HL-60/S4 treated with phorbol 12-myristate 13-acetate at 8.2 ng/mL for 4 days and 3 days (cell line): ENCODE measurements at regions not wholly inside any gene's neighbourhood (a gene's known extent, or its start where the extent isn't known, plus 50 kb on each side); places are given as distances from the start of the nearest gene placed in this dataset.

Experiments
- in situ Hi-C: fragments of 300-500 bp; cut with MboI; formaldehyde crosslinking; loops from 2 replicates; pipeline ENCODE4 v1.15.0; 2022; ENCODE audit warnings: low sequenced_read_pairs

- in situ Hi-C loops, result no loop called here
Observed at GRCh38 chr10:78292250-78292981, 258.8 kb downstream of the RPS24 start.

GRCh38 chr10:78292982-78293865 is 259.6 kb downstream of the RPS24 start:
- in situ Hi-C loops, result no loop called here

GRCh38 chr10:78295242-78295641 is 261.6 kb downstream of the RPS24 start:
- in situ Hi-C loops, result no loop called here

DNA sequence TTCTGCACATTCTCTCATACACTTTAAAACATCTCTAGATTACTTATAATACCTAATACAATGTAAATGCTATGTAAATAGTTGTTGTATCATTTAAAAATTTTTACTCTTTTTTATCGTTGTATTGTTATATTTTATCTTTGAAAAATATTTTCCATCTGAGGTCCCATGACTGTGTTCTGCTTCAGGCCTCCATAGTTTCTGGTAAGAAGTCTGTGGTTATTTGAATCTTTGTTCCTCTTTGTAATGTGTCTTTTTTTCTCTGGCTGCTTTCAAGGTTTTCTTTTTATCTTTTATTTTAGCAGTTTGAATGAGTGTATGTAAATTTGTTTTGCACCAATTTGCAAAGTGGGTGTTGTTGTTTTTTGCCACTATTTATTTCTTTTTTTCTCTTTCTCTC is 263.1 kb downstream of the RPS24 start:
- in situ Hi-C loops, result no loop called here

- in situ Hi-C loops, result no loop called here
Observed at GRCh38 chr10:78297997-78298396, 264.3 kb downstream of the RPS24 start.

GRCh38 chr10:78298835-78299234 is 265.2 kb downstream of the RPS24 start:
- in situ Hi-C loops, result no loop called here

DNA sequence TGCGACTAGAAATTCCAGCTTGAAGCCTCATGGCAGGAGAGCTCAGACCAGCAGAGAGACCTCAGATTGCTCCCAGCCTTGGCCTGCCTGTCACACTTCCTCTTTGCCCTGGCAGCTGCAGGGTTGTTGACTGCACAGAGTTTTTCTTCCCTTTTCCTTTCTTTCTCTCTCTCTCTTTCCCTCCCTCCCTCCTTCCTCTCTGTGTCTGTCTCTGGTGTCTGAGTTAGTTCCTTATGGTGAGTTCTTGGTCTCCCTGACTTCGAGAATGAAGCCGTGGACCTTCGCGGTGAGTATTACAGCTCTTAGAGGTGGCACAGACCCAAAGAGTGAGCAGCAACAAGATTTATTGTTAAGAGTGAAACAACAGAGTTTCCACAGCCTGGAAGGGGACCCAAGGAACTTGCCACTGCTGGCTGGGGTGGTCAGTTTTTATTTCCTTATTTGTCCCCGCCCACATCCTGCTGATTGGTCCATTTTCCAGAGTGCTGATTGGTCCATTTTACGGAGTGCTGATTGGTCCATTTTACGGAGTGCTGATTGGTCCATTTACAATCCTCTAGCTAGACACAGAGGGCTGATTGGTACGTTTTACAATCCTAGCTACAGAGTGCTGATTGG is 266.3 kb downstream of the RPS24 start:
- in situ Hi-C loops, result no loop called here

DNA sequence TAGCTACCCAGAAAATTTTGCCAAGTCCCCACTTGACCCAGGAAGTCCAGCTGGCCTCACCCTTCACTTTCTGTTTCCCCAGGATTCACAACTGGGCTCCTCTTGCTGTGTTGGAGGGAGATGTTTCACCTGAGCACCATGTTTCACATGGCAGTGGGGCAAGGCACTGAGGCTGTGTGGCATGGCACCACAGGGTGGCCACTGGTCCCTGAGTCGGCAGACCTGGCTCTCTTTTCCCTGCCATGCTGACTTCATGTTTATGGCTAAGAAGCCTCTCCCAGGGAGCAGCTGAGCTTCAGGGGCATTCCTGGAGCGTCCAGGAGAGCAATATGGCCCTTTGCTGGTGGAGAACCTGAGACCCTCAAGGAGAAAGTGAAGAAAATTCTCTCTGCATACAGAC is 266.9 kb downstream of the RPS24 start:
- in situ Hi-C loops, result no loop called here

DNA sequence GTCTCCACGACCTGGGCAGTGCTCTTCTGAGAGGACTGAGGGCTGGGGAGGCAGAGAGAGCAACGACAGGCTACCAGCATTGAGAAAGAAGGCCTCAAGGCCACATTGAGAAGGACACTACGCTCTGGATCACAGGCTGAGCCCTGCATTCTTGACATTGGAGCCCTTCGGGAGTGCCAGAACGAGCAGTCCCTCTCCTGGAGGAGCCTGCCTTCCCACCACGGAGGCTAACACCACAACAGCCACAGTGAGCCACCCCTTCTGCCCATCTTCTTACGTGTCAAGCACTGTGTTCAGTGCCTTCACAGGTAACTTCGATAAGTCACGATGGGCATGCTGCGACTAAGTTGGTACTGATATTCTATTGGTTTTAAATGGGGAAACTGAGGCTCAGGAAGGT is 267.8 kb downstream of the RPS24 start:
- in situ Hi-C loops, result no loop called here

GRCh38 chr10:78301891-78302738 is 268.5 kb downstream of the RPS24 start:
- in situ Hi-C loops, result no loop called here

- in situ Hi-C loops, result no loop called here
Observed at GRCh38 chr10:78302739-78302988, 269.0 kb downstream of the RPS24 start.

DNA sequence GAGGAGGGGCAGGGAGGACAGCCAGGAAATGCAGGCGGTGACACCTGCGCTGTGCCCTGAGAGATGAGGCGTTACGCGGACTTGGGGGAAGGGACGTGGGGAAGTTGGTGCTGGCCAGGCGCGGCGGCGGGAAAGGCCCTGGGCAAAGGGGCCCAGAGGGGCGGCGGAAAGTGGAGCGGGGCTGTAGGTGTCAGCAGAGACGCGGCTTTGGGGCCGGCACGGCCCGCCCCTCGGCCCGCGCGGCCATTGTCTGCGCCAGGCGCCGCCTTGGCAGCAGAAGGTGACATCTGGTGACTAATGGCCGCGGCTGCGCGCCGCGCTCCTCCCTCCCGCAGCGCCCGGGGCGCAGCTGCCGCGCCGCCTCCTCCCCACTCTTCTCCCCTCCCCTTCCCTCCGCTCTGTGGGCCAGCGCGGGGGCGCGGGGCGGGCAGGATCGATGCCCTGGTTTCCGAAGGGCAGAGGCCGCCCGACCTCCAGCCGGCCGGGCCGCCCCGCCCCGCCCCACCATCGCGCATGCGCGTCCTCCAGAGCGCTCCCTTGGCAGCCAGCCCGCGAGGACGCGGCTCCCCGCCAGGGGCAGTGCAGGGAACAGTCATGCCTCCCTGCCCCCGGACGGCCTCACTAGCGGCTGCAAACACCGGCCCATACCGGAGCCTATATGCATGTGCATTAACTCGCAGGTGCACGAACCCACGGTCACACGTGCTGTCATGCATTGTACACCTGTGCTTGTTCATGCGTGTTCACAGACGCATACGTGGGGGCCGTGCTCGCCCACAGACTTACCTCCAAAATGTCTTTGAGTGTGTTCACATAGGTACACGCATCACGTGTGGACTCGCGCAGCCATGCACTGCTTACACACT is 269.6 kb downstream of the RPS24 start:
- in situ Hi-C loops, result no loop called here

GRCh38 chr10:78304091-78305045 is 270.7 kb downstream of the RPS24 start:
- in situ Hi-C loops, result no loop called here

- in situ Hi-C loops, result no loop called here
Observed at GRCh38 chr10:78305311-78305710, 271.6 kb downstream of the RPS24 start.

GRCh38 chr10:78306358-78306757 is 272.7 kb downstream of the RPS24 start:
- in situ Hi-C loops, result no loop called here

DNA sequence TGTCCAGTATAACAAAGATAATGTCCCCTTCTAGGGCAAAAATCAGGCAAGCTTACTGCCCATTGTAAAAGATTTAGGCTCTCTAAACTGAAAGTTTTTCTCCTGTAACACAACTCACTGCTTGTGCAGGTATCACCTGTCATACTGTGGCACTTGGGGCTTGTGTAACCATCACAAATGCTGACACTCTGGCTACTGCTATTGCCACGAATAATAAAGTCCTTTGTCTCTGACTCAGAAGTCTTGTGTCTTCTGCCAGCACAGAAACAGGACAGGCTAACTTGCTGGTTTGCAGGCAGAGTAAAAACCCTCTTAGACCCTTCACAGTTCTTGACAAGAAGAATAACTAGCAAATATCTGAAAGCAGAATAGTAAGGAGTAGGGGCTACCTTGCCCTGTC is 273.9 kb downstream of the RPS24 start:
- in situ Hi-C loops, result no loop called here

DNA sequence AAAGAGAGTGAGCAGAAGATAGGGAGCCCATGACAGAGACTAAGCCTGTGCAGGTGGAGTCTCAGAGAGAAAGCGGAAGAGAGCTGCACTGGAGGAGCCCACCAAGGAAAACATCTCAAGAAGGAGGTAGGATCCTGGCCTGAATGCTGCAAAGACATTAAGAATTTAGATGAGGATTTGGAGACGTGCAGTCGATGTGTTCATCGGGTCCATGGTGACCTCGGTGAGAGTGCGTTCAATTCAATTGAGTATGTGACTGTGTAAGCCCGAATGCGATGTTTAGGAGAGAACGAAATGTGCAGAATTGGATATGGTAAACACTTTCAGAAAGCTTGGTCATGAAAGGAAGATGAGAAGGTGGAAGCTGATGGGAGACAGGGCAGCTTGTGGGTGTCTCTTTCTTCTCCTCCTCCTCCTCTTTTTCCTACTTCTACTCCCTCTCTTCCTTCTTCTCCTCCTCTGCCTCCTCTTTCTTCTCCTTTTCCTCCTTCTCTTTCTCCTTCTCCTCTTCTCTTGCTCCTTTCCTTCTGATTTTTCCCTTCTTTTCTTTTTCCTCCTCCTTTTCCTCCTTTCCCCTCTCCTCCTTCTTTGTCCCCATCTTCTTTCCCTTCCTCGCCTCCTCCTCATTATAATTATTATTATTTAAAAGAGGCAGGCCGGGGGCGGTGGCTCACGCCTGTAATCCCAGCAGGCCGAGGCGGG is 276.0 kb downstream of the RPS24 start:
- in situ Hi-C loops, result no loop called here

GRCh38 chr10:78310481-78311080 is 276.9 kb downstream of the RPS24 start:
- in situ Hi-C loops, result no loop called here
